Stomach (tissue), 8 donors: ENCODE measurements at regions not wholly inside any gene's neighbourhood (a gene's known extent, or its start where the extent isn't known, plus 50 kb on each side); places are given as distances from the start of the nearest gene placed in this dataset.

Experiments
- DNase-seq, 2 donors: peaks; one replicate each; pipeline versions ENCODE4 v3.0.0 to v3.0.0-alpha.2; 2013 to 2019
- H3K27ac ChIP-seq, 5 donors: fragments of 200-600 bp in 4 of 5; sonication (generic) in 4 of 5; one replicate each; pipeline ENCODE4 v1.5.1; 2013 to 2019; ENCODE audit warnings: mild to moderate bottlenecking in 1 of 5, moderate library complexity in 1 of 5
- H3K27me3 ChIP-seq, 3 donors: fragments of 200-600 bp; sonication (generic); one replicate each; pipeline ENCODE4 v1.5.1; 2017 to 2019; ENCODE audit warnings: mixed run types in 1 of 3
- H3K36me3 ChIP-seq, 4 donors: fragments of 200-600 bp; sonication (generic); 1 replicate in 3 of 4; 2 replicates in 1 of 4; pipeline ENCODE4 v1.5.1; 2016 to 2019
- H3K4me1 ChIP-seq, 4 donors: fragments of 200-600 bp; sonication (generic); one replicate each; pipeline ENCODE4 v1.5.1; 2016 to 2019
- H3K4me3 ChIP-seq, 4 donors: fragments of 200-600 bp; sonication (generic) in 3 of 4; one replicate each; pipeline ENCODE4 v1.5.1; 2016 to 2019; ENCODE audit warnings: mild to moderate bottlenecking in 1 of 4
- H3K9me3 ChIP-seq, 4 donors: fragments of 200-600 bp; sonication (generic); one replicate each; pipeline ENCODE4 v1.5.1; 2016 to 2019
- EP300 ChIP-seq: sonication (generic); formaldehyde crosslinking; IDR thresholded peaks from one replicate; pipeline ENCODE4 v1.6.1; 2017; ENCODE audit warnings: antibody characterized with exemption
- POLR2A ChIP-seq, 4 donors: fragments of 450-650 bp; IDR thresholded peaks; one replicate each; pipeline ENCODE4 v1.6.1; 2016; ENCODE audit warnings: antibody characterized with exemption in 4 of 4, control low read depth in 2 of 4, mild to moderate bottlenecking in 1 of 4, moderate library complexity in 1 of 4
- POLR2AphosphoS5 ChIP-seq, 3 donors: sonication (generic); formaldehyde crosslinking; IDR thresholded peaks; one replicate each; pipeline ENCODE4 v1.6.1; 2016; ENCODE audit warnings: antibody characterized with exemption in 3 of 3
- WGBS, 5 donors: extraction: QIAGEN DNeasy Blood & Tissue Kit in 3 of 5; methylation state at CpG; one replicate each; pipeline versions ENCODE4 v1.1.5 to v1.1.7; 2013 to 2018; 5-methylcytosine and 5-hydroxymethylcytosine counted together
- intact Hi-C: fragments of 100-400 bp; cut with DNase I; formaldehyde crosslinking; loops from one replicate; pipeline ENCODE4 v1.15.1; 2023; ENCODE audit warnings: low total_unique reads
- TF ChIP-seq, protein P1 (sequence below), 7 experiments: fragments of 450-650 bp in 4 of 7; fragments of 200-600 bp in 3 of 7; sonication (generic) in 3 of 7; IDR thresholded peaks; one replicate each; pipeline ENCODE4 v1.5.1; 2016 to 2019; ENCODE audit warnings: antibody characterized with exemption in 7 of 7, control low read depth in 2 of 7, mild to moderate bottlenecking in 1 of 7
- donor health status: healthy with polysubstance abuse.
- donor health status: Bipolar disorder and iron deficiency.
- donor health status: healthy.

DNA sequence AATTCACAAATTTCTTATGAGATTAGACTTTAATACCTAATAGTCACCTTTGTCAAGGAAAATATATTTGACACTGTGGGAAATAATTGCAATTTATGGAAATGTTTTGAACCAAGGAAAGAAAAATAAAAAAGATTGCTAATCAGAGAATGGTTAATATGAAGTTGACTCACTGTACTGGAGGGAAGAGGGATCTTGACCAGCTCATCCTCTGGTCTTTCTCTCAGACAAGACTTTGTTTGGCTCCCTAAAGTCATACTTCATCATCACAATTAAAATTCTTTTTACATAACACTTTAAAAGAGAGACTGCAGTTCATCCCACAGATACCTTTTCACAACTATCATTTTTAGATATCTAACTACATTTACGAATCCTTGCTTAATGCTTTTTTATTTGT, 538.5 kb upstream of the ZEB2 start:
- DNase-seq, result no peak
- no peaks in the 10 kb centered on the region for H3K9me3 ChIP-seq
- H3K4me1 ChIP-seq, result no peaks in the 10 kb centered on the region
- no peak for TF ChIP-seq POLR2A (IDR thresholded peaks at IDR 0.05)
- no peak for TF ChIP-seq EP300
- no peak for TF ChIP-seq POLR2AphosphoS5 (IDR thresholded peaks at IDR 0.05)
- TF ChIP-seq, protein P1, sequence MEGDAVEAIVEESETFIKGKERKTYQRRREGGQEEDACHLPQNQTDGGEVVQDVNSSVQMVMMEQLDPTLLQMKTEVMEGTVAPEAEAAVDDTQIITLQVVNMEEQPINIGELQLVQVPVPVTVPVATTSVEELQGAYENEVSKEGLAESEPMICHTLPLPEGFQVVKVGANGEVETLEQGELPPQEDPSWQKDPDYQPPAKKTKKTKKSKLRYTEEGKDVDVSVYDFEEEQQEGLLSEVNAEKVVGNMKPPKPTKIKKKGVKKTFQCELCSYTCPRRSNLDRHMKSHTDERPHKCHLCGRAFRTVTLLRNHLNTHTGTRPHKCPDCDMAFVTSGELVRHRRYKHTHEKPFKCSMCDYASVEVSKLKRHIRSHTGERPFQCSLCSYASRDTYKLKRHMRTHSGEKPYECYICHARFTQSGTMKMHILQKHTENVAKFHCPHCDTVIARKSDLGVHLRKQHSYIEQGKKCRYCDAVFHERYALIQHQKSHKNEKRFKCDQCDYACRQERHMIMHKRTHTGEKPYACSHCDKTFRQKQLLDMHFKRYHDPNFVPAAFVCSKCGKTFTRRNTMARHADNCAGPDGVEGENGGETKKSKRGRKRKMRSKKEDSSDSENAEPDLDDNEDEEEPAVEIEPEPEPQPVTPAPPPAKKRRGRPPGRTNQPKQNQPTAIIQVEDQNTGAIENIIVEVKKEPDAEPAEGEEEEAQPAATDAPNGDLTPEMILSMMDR (IDR thresholded peaks at IDR 0.05), result no peak
- no peaks in the 10 kb centered on the region for H3K27me3 ChIP-seq
- 89 to 98% (median 94%) methylated on average over 1 of the region's 1 CpG for WGBS, 5 donors
- intact Hi-C loops, result no loop called here
- H3K27ac ChIP-seq, result no peak overlapping the region
- no peak overlapping the region for H3K4me3 ChIP-seq
- no peaks in the 10 kb centered on the region for H3K36me3 ChIP-seq

DNA sequence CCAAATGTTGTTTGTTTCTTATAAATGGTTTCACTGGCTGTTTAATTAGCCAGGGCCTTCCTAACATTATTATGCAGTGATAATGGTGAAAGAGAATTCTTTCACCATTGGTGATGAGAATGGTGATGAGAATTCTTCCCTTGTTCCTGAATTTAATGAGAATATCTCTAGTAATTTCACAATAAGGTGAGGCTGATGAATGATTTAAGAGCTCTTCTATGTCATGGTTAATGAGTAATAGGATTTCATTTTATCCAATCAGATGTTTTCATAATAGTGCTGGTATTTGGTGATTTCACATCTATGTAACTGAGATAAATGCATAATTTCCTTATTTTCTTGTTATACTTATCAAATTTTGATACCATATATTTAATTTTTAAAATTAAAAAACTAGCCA, 535.7 kb upstream of the ZEB2 start:
- Histone ChIP-seq H3K27me3 (no peaks in the 10 kb centered on the region), H3K36me3 (no peaks in the 10 kb centered on the region), H3K27ac (no peak overlapping the region), H3K4me1 (no peaks in the 10 kb centered on the region), H3K4me3 (no peak overlapping the region), H3K9me3 (no peaks in the 10 kb centered on the region)
- TF ChIP-seq EP300 (no peak), POLR2AphosphoS5 (IDR thresholded peaks at IDR 0.05) (no peak)
- TF ChIP-seq, protein P1 (IDR thresholded peaks at IDR 0.05), result no peak
- no peak for DNase-seq
- intact Hi-C loops, result no loop called here

DNA sequence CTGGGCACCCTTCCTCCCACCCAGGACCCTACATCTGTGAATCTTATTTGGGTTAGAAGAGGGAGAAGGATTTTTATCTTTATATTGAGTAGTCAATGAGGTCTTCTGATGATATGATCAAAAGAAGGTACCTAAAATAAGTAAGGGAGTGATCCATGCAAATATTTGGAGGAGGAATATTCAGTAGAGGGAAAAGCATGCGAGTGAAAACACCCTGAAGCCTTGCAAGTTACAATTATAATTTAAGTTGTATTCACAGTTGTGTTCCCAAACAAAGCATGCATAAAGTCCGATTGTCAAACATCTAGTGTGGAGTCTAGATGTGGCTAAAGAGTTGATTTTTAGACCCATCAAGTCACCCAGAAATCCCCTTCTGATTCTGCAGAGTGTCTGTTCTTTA, 530.2 kb upstream of the ZEB2 start:
- Histone ChIP-seq H3K36me3 (no peaks in the 10 kb centered on the region), H3K27me3 (no peaks in the 10 kb centered on the region), H3K27ac (no peak overlapping the region), H3K4me1 (no peaks in the 10 kb centered on the region), H3K9me3 (no peaks in the 10 kb centered on the region), H3K4me3 (no peak overlapping the region)
- intact Hi-C loops, result no loop called here
- DNase-seq, result no peak
- 89 to 94% (median 92%) methylated on average over 2 of the region's 2 CpGs for WGBS, 5 donors
- no peak for TF ChIP-seq POLR2A (IDR thresholded peaks at IDR 0.05)

DNA sequence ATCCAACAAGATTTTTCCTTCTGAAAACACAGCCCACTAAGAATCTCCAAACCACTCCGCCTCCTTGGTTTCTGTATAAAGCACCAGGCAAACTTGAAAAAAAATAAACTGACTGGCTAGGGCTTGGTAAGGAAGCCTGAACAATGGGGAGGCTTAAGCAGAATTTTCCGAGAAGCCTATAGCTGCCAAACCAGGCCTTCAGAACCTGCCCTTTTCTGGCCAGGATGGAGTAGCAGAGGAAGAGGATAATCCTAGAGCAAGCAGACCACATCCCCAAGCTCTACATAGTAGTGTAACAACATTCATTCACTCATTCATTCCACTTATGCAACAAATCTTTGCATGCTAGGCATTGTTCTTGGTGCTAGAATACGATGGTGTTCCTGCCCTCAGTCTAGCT, 529.6 kb upstream of the ZEB2 start:
- Histone ChIP-seq H3K27me3 (no peaks in the 10 kb centered on the region), H3K9me3 (no peaks in the 10 kb centered on the region), H3K4me3 (no peak overlapping the region), H3K36me3 (no peaks in the 10 kb centered on the region), H3K27ac (no peak overlapping the region), H3K4me1 (no peaks in the 10 kb centered on the region)
- WGBS, 5 donors, result 51 to 75% (median 56%) methylated on average over 3 of the region's 3 CpGs
- no peak for DNase-seq
- intact Hi-C loops, result no loop called here
- TF ChIP-seq POLR2AphosphoS5 (IDR thresholded peaks at IDR 0.05) (no peak), POLR2A (IDR thresholded peaks at IDR 0.05) (no peak), EP300 (no peak)
- TF ChIP-seq, protein P1 (IDR thresholded peaks at IDR 0.05), result no peak

DNA sequence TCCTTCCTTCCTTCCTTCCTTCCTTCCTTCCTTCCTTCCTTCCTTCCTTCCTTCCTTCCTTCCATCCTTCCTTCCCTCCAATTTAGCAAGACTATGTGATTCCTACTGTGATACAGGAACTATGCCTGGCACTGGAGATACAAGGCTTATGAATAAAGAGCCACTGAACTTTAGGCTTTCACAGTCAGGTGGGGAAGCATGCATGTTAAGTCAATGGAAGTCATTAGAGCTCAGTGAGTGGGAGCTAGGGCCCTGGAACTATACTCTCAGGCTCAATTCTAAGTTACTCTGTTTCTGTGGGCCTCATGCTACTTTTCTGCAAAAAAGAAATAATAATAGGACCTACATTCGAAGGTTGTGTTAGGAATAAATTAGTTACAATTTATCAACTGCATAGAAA, 527.6 kb upstream of the ZEB2 start:
- TF ChIP-seq EP300, result no peak
- intact Hi-C loops, result no loop called here
- 91 to 97% (median 96%) methylated on average over 1 of the region's 1 CpG for WGBS, 5 donors
- H3K36me3 ChIP-seq, result no peaks in the 10 kb centered on the region
- H3K27me3 ChIP-seq, result no peaks in the 10 kb centered on the region
- H3K9me3 ChIP-seq, result no peaks in the 10 kb centered on the region
- DNase-seq, result no peak
- no peak overlapping the region for H3K4me3 ChIP-seq
- no peaks in the 10 kb centered on the region for H3K4me1 ChIP-seq
- H3K27ac ChIP-seq, result no peak overlapping the region

DNA sequence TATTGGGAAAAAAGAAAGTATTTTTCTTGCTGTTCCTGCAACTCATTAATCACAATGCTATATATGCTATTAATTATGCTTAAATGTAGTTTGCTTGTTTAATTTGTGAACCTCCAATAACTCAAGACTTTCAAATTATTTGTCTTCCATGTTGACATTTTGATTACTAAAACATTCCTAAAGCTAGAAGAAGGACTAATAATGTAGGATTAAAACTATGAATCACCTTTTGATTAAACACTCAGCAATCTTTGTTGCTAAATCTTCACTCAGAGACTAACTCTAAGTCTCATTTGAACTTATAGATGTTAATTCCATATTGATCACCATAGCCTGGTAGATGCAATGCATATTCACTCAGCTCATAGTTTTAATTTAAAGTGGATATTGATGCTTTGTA, 524.6 kb upstream of the ZEB2 start:
- Histone ChIP-seq H3K4me1 (no peaks in the 10 kb centered on the region), H3K27me3 (no peaks in the 10 kb centered on the region), H3K27ac (no peak overlapping the region), H3K36me3 (no peaks in the 10 kb centered on the region), H3K9me3 (no peaks in the 10 kb centered on the region), H3K4me3 (no peak overlapping the region)
- no peak for DNase-seq
- intact Hi-C loops, result no loop called here
- no peak for TF ChIP-seq POLR2AphosphoS5 (IDR thresholded peaks at IDR 0.05)
- TF ChIP-seq EP300, result no peak
- TF ChIP-seq, protein P1 (IDR thresholded peaks at IDR 0.05), result no peak
- no peak for TF ChIP-seq POLR2A (IDR thresholded peaks at IDR 0.05)
